ENCODE measurements at regions not wholly inside any gene's neighbourhood (a gene's known extent, or its start where the extent isn't known, plus 50 kb on each side); places are given as distances from the start of the nearest gene placed in this dataset.

DNA sequence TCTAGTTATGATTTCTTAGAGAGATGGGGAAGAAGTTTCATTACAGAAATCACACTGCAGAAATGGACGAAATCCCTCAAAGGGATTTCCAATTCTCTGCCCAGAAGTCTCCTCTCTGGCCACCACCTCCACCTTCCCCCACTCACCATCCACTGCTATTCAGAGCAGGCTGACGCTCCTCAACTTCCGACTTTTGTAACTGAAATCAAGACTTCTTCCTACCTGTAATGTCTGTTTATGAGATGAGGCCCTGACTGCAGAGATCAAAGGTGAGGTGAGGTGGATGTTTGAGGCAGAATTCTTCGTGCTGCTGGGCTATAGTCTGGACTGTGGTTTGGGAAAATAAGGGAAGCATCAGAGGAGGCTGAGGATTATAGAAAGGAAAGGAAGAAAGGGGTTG, 385.2 kb upstream of the ARID1B start:
- Mint-ChIP-seq H3K36me3 (ENCODE audit: low read depth) (no peaks in the 10 kb centered on the region), H3K4me3 (no peak overlapping the region), H3K9me3 (no peaks in the 10 kb centered on the region), H3K27me3 (ENCODE audit: low read depth) (peaks cover 31% of the 10 kb centered on the region), H3K4me1 (ENCODE audit: low read depth) (peaks cover 9% of the 10 kb centered on the region), H3K27ac (no peak overlapping the region)
- no peak for DNase-seq (ENCODE audit: low spot score)

DNA sequence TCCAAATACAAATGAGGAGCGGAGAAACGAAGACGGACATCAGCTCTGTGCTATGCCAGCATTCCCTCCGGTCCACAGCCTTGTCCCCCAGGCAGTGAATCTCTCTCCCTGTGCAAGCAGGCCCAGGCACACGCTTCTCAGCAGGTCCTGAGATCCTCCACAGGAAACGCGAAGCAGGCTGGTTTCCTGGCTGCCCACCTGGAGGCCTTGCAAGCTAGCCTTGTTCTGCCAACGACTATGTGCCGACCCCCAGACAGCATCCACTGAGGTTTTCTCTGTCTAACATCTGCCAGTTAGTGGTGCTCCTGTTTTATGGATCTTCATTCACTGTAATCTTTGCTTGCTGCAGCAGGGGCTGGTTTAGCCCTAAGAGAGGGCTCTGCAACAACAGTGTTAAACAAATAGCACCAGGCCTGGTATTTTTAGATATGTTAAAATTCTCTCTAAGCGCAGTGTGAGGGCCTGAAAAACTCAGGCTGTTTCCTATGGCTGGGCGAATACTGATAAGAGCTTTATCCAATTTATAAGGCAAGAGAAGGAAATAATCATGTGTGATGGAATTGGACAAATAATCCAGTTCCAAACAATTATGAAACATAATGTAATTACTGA, 386.0 kb upstream of the ARID1B start:
- Mint-ChIP-seq H3K4me3 (no peak overlapping the region), H3K27me3 (ENCODE audit: low read depth) (peaks cover 27% of the 10 kb centered on the region), H3K9me3 (no peaks in the 10 kb centered on the region), H3K4me1 (ENCODE audit: low read depth) (peaks cover 4% of the 10 kb centered on the region), H3K27ac (no peak overlapping the region), H3K36me3 (ENCODE audit: low read depth) (no peaks in the 10 kb centered on the region)
- DNase-seq (ENCODE audit: low spot score), result no peak

DNA sequence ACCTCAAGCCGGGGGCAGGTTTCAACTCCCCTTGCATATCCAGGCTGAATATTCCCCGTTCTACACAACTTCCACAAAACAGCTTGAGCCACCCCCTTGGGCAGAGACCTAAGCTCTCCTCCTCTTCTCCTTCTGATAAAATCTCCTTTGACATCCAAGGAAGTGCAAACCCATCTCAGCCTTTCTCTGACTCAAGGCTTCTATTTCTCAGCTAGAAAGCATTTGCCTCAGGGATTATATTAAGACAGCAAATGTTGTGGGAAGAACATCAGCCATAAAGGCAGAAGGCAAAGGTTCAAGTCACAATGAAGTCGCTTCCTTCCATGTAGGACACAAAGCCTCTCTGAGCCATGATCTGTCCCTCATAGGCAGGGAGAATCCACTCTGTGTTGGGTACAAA, 386.6 kb upstream of the ARID1B start:
- Mint-ChIP-seq H3K36me3 (ENCODE audit: low read depth) (no peaks in the 10 kb centered on the region), H3K9me3 (no peaks in the 10 kb centered on the region), H3K4me3 (no peak overlapping the region), H3K27me3 (ENCODE audit: low read depth) (peaks cover 25% of the 10 kb centered on the region), H3K27ac (no peak overlapping the region), H3K4me1 (ENCODE audit: low read depth) (peaks cover 2% of the 10 kb centered on the region)
- no peak for DNase-seq (ENCODE audit: low spot score)

DNA sequence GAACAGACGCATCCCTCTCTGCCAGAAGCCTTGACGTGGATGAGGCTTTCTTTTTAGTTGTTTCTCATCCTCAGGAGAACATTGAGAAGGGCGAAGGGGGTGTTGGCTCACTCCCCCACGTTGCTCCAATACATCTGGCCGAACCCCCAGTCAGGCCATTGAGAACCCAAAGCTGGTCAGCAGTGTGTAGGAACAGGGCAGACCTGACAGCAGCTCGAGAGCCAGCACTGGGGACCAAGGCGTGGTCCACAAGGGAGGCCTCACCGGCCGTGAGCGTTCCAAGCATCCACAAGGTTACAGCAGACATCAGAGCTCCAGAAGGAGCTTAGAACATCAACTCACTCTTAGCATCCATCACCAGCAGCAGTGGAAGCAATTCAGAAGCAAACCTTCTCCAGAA, 387.9 kb upstream of the ARID1B start:
- H3K4me1 Mint-ChIP-seq (ENCODE audit: low read depth), result no peaks in the 10 kb centered on the region
- DNase-seq (ENCODE audit: low spot score), result no peak
- no peak overlapping the region for H3K4me3 Mint-ChIP-seq
- peaks cover 17% of the 10 kb centered on the region for H3K27me3 Mint-ChIP-seq (ENCODE audit: low read depth)
- H3K36me3 Mint-ChIP-seq (ENCODE audit: low read depth), result no peaks in the 10 kb centered on the region
- H3K9me3 Mint-ChIP-seq, result no peaks in the 10 kb centered on the region
- no peak overlapping the region for H3K27ac Mint-ChIP-seq

DNA sequence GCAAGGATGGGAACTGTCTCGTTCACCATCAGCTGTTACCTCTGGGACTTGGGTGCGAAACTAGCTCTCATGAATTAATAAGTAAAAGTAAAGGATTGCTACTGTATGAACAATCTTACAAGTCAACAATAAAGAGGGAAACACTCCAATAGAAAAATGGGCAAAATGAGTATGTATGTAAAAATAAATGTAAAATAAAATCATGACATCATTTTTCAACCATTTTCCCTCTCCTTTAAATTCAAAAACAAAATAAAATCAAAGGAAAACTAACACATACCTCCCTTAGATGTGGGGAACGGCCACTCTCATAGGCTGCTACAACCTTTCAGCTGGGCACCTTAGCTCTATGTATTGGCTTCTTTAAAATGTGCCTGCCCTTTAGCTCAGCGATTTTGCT, 389.7 kb upstream of the ARID1B start:
- no peaks in the 10 kb centered on the region for H3K4me1 Mint-ChIP-seq (ENCODE audit: low read depth)
- no peak overlapping the region for H3K4me3 Mint-ChIP-seq
- no peaks in the 10 kb centered on the region for H3K36me3 Mint-ChIP-seq (ENCODE audit: low read depth)
- peaks cover 5% of the 10 kb centered on the region for H3K27me3 Mint-ChIP-seq (ENCODE audit: low read depth)
- no peak for DNase-seq (ENCODE audit: low spot score)
- no peaks in the 10 kb centered on the region for H3K9me3 Mint-ChIP-seq
- H3K27ac Mint-ChIP-seq, result no peak overlapping the region

DNA sequence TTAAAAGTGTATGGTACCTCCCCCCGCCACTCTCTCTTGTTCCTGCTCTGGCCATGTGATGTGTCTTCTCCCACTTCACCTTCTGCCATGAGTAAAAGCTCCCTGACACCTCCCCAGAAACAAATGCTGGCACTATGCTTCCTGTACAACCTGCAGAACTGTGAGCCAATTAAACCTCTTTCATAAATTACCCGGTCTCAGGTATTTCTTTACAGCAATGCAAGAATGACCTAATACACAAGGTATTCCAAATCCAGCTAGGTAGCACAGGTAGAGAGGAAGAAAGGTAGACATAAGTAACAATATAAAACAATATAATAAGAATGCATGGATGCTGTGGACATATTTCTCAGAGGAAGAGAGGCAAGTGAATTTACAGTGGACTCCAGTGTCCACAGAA, 394.1 kb upstream of the ARID1B start:
- Mint-ChIP-seq H3K4me1 (ENCODE audit: low read depth) (no peaks in the 10 kb centered on the region), H3K27me3 (ENCODE audit: low read depth) (peaks cover 3% of the 10 kb centered on the region), H3K36me3 (ENCODE audit: low read depth) (no peaks in the 10 kb centered on the region)

DNA sequence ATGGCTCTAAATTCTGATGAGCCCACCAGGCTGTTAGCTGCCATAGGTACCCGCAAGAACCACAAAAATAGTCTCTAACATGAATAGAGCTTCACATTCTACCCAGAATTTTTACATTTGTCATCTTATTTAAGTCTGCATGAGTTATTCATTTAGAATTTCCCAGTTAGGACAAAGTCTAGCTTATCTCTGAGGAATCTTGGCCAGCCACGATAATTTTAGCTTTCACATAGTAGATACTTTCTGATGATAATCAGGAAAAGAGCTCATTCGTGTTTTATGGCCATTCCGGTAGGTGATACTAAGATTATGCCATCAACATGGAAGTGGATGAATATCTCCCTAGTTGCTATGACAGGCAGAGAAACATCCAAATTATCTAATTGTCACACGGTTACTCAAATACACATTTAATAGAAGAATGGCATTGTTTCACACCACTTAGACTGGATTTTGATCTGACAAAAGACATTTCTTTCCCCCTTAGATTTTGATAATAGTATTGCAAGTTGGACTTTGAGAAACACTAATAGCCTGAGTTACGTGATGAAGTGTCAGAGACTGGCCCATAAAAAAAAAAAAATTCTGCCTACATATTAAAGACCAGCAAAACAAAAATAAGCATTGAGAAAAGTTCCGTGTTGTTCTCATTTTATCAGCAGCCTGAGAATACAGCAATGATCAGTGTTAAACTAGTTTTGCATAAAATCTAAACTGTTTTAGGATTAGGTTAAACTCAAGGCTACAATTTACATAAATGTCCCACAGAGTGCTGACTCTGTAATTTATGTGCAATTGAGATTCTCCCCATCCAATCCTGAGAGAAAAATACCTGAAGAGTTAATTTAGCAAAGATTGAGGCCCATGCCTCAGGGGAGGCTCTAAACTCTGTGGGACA, 397.5 kb upstream of the ARID1B start:
- H3K9me3 Mint-ChIP-seq, result no peaks in the 10 kb centered on the region
- H3K4me1 Mint-ChIP-seq (ENCODE audit: low read depth), result no peaks in the 10 kb centered on the region
- no peak overlapping the region for H3K4me3 Mint-ChIP-seq
- H3K27me3 Mint-ChIP-seq (ENCODE audit: low read depth), result peaks cover 3% of the 10 kb centered on the region
- DNase-seq (ENCODE audit: low spot score), result no peak
- no peak overlapping the region for H3K27ac Mint-ChIP-seq
- no peaks in the 10 kb centered on the region for H3K36me3 Mint-ChIP-seq (ENCODE audit: low read depth)

More for the DNA sequence above, 394.1 kb upstream of the ARID1B start:
- Mint-ChIP-seq H3K9me3 (no peaks in the 10 kb centered on the region), H3K4me3 (no peak overlapping the region), H3K27ac (no peak overlapping the region)
- no peak for DNase-seq (ENCODE audit: low spot score)

DNA sequence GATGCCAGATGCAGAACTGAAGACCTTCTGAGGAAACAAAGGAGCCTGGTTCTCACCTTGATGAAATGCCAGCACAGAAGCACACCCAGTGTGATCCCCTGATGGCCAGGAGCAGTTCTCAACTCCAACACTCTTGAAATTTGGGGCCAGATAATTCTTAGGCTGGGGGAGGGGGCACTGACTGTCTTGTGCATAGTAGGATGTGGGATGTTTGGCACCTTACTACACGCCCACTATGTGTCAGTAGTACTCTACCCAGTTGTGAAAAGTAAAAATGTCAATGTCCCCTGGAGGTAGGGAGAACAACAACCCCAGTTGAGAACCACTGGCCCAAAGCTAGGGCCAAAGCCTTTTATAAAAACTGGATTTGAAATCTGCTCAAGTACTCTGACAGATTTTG, 398.3 kb upstream of the ARID1B start:
- no peaks in the 10 kb centered on the region for H3K36me3 Mint-ChIP-seq (ENCODE audit: low read depth)
- peaks cover 3% of the 10 kb centered on the region for H3K27me3 Mint-ChIP-seq (ENCODE audit: low read depth)
- no peaks in the 10 kb centered on the region for H3K4me1 Mint-ChIP-seq (ENCODE audit: low read depth)
- no peak for DNase-seq (ENCODE audit: low spot score)
- H3K4me3 Mint-ChIP-seq, result no peak overlapping the region
- H3K27ac Mint-ChIP-seq, result no peak overlapping the region
- H3K9me3 Mint-ChIP-seq, result no peaks in the 10 kb centered on the region

DNA sequence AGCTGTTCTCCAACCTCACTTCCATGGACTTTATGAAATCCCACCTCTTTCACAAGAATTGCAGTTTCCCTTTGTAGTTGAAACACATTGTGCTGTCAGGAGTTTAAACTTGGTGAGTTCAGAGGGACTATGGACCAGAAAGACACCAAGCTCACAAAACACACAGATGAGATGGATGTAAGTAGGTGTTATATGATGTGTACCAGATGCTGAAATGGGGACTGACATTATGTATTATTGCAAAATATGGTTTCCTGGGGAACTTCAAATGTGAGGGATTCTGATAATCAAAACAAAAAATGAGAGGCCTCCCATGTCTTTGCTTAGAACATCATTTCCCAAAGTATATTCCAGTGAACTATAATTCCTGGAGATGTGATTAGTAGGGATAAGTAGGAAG, 401.1 kb upstream of the ARID1B start:
- Mint-ChIP-seq H3K27me3 (ENCODE audit: low read depth) (peaks cover 3% of the 10 kb centered on the region), H3K9me3 (no peaks in the 10 kb centered on the region), H3K4me3 (no peak overlapping the region), H3K36me3 (ENCODE audit: low read depth) (no peaks in the 10 kb centered on the region), H3K4me1 (ENCODE audit: low read depth) (no peaks in the 10 kb centered on the region), H3K27ac (no peak overlapping the region)
- DNase-seq (ENCODE audit: low spot score), result no peak

DNA sequence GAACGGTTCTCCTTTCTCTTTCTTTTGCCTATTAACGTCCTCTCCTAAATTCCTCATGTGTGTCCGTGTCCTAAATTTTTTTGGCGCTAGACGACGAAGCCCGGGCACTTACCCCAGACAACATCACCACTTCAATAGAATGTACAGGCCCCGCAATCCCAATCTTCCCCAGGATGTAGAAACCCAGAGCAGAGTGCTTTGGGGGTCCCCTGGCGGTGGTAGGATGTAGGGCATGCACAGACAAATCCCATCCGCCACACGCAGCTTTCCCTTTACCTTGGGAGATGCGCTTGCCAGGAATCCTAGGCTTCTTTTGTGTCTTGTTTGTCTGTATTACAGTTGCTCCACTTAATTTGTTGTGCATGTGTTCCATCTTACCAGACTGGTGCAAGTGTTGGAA, 417.3 kb upstream of the ARID1B start:
- Mint-ChIP-seq H3K27ac (no peak overlapping the region), H3K36me3 (ENCODE audit: low read depth) (no peaks in the 10 kb centered on the region), H3K9me3 (peaks cover 4% of the 10 kb centered on the region), H3K4me1 (ENCODE audit: low read depth) (no peaks in the 10 kb centered on the region), H3K4me3 (no peak overlapping the region), H3K27me3 (ENCODE audit: low read depth) (no peaks in the 10 kb centered on the region)
- no peak for DNase-seq (ENCODE audit: low spot score)

DNA sequence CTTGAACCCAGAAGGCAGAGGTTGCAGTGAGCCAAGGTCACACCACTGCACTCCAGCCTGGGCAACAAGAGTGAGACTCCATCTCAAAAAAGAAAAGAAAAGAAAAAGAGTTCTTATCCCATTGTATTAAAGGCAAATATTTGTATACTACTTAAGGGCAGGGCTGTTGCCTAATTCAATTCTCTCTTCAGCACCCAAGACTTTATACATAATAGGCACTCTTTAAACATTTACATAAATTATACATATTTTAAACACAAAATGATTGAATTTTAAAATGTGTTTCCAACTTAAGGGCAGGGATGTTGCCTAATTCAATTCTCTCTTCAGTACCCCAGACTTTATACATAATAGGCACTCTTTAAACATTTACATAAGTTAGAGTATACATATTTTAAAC, 424.3 kb upstream of the ARID1B start:
- DNase-seq (ENCODE audit: low spot score), result no peak
- no peaks in the 10 kb centered on the region for H3K27me3 Mint-ChIP-seq (ENCODE audit: low read depth)
- no peaks in the 10 kb centered on the region for H3K4me1 Mint-ChIP-seq (ENCODE audit: low read depth)
- no peak overlapping the region for H3K4me3 Mint-ChIP-seq
- H3K36me3 Mint-ChIP-seq (ENCODE audit: low read depth), result no peaks in the 10 kb centered on the region
- H3K9me3 Mint-ChIP-seq, result peaks cover 4% of the 10 kb centered on the region
- no peak overlapping the region for H3K27ac Mint-ChIP-seq

DNA sequence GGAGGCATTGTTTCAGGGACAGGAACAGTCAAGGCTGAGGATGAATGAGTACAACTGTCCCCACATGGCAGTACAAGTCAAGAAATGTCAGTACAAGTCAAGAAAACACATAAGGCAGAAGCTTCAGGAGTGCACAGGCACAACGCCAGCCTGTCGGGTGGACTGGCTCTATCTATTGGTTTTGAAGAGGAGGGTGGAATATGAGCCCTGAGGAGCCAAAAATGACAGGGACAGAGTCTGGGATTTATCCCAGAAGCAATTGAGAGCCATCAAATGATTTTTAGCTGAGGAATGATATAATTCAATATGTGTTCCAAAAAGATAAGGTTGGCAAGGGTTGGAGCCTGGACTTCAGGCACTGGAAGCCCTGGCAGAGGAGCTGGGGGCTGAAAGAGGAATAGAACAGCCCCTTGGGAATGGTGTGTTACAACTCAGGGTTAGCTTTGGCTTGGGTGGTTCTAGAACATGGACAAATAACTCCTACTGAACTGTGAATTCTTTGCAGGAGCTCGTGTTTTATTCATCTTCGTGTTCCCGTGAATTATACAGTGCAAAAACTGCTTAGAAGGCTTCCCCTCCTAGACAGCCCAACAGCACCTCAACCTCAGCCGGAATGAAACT, 425.7 kb upstream of the ARID1B start:
- Mint-ChIP-seq H3K4me3 (no peak overlapping the region), H3K9me3 (peaks cover 4% of the 10 kb centered on the region), H3K27ac (no peak overlapping the region), H3K27me3 (ENCODE audit: low read depth) (no peaks in the 10 kb centered on the region), H3K36me3 (ENCODE audit: low read depth) (no peaks in the 10 kb centered on the region), H3K4me1 (ENCODE audit: low read depth) (no peaks in the 10 kb centered on the region)
- DNase-seq (ENCODE audit: low spot score), result no peak

DNA sequence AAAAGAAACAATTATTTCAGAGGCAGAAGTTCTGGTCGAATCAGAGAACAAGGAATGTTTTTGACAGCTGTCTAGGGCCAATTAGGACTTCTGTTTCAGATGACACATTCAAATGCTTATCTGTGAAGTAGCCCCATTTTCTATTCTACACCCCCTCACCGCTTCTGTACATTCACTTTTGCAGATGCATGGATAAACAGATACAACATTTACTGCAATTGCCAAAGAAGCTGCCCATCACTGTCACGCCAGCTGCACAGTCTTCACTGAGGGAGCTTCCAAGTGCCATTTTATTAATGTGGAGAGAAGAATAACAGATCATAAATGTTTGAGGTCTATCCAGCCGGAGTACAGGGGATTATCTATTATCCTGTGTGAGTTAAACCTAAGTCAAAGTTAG, 426.8 kb upstream of the ARID1B start:
- Mint-ChIP-seq H3K9me3 (peaks cover 4% of the 10 kb centered on the region), H3K36me3 (ENCODE audit: low read depth) (no peaks in the 10 kb centered on the region), H3K4me1 (ENCODE audit: low read depth) (no peaks in the 10 kb centered on the region), H3K4me3 (no peak overlapping the region), H3K27ac (no peak overlapping the region), H3K27me3 (ENCODE audit: low read depth) (no peaks in the 10 kb centered on the region)
- no peak for DNase-seq (ENCODE audit: low spot score)

DNA sequence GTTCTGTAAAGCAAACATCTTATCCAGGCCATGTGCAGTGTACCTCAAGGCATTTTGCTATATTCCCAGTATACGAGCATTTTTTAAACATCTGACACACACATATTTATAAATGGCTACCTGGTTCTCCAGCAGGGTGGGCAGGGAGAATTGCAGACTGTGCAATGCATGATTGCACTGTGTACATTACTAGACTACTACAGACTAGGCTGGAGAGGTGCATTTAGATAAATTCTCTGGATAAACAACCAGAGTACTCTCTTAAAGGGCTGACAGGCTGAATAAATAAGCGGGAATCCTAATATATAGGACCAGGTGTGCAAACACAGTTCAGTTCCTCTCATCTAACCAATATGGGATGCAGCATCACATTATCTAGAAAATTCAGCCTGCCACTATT, 428.3 kb upstream of the ARID1B start:
- no peak overlapping the region for H3K4me3 Mint-ChIP-seq
- H3K36me3 Mint-ChIP-seq (ENCODE audit: low read depth), result no peaks in the 10 kb centered on the region
- no peaks in the 10 kb centered on the region for H3K27me3 Mint-ChIP-seq (ENCODE audit: low read depth)

More for the DNA sequence above, 428.3 kb upstream of the ARID1B start:
- Mint-ChIP-seq H3K4me1 (ENCODE audit: low read depth) (no peaks in the 10 kb centered on the region), H3K9me3 (no peaks in the 10 kb centered on the region), H3K27ac (no peak overlapping the region)
- no peak for DNase-seq (ENCODE audit: low spot score)
